Panc1 (cell line): ENCODE measurements at regions not wholly inside any gene's neighbourhood (a gene's known extent, or its start where the extent isn't known, plus 50 kb on each side); places are given as distances from the start of the nearest gene placed in this dataset.

ENCODE experiments used
- ATAC-seq: fragments of 200-7000 bp; cut with Tn5 transposase; 2 replicates; pipeline ENCODE4 v1.9.1; 2020; ENCODE audit warnings: mild to moderate bottlenecking, moderate library complexity
- BruUV-seq: library from RNA; stranded (reverse); fragments of 400-500 nt; replicated peaks from 2 replicates; lab custom pipeline; 2021; lab: Mats Ljungman, UMichigan
- CTCF ChIA-PET: fragments of 300-600 bp; sonication (Branson Sonifier 250); formaldehyde crosslinking; loops from one replicate; lab custom pipeline; 2022; ENCODE audit warnings: antibody characterized with exemption; lab: Charles Lee
- POLR2A ChIA-PET: fragments of 300-600 bp; sonication (Branson Sonifier 250); formaldehyde crosslinking; loops from one replicate; lab custom pipeline; 2022; ENCODE audit warnings: antibody characterized with exemption; lab: Charles Lee
- DNase-seq: peaks from one replicate; pipeline ENCODE4 v3.0.0-alpha.2; 2010; ENCODE audit warnings: low read depth, low spot score
- H3K27ac ChIP-seq: 2 replicates; pipeline ENCODE4 v1.5.1; 2011; ENCODE audit warnings: mild to moderate bottlenecking, low read length, inconsistent platforms
- H3K27me3 ChIP-seq: fragments of 200-500 bp; sonication (Bioruptor generic); 2 replicates; pipeline ENCODE4 v1.6.0; 2014; ENCODE audit warnings: low read length, inconsistent platforms; ENCODE audit not compliant: control insufficient read depth, insufficient read depth
- H3K36me3 ChIP-seq: fragments of 200-500 bp; sonication (Bioruptor generic); 2 replicates; pipeline ENCODE4 v1.5.1; 2014; ENCODE audit warnings: inconsistent platforms, mild to moderate bottlenecking, low read length, moderate library complexity; ENCODE audit not compliant: control insufficient read depth, insufficient read depth
- H3K4me1 ChIP-seq: 2 replicates; pipeline ENCODE4 v1.5.1; 2011; ENCODE audit warnings: inconsistent platforms, mild to moderate bottlenecking, low read length, moderate library complexity; ENCODE audit not compliant: control insufficient read depth, insufficient read depth
- H3K4me3 ChIP-seq, 2 experiments: 2 replicates each; pipeline ENCODE4 v1.5.1; 2011 to 2012; ENCODE audit warnings: low read depth in 2 of 2, low read length in 2 of 2, mild to moderate bottlenecking in 2 of 2, inconsistent platforms in 1 of 2, moderate library complexity in 1 of 2
- H3K9me3 ChIP-seq: fragments of 200-500 bp; sonication (Bioruptor generic); 2 replicates; pipeline ENCODE4 v1.5.1; 2014; ENCODE audit warnings: low read depth, mild to moderate bottlenecking, inconsistent platforms, low read length, moderate library complexity; ENCODE audit not compliant: control insufficient read depth, insufficient read depth
- POLR2AphosphoS5 ChIP-seq: IDR thresholded peaks from 2 replicates; pipeline ENCODE4 v1.6.1; 2012; ENCODE audit warnings: mild to moderate bottlenecking, low read depth, low read length, moderate library complexity
- SIN3A ChIP-seq: IDR thresholded peaks from 2 replicates; pipeline ENCODE4 v1.6.1; 2012; ENCODE audit warnings: low read depth, mild to moderate bottlenecking, low read length, moderate library complexity, borderline replicate concordance; ENCODE audit not compliant: insufficient read depth
- TCF7L2 ChIP-seq: IDR thresholded peaks from 2 replicates; pipeline ENCODE4 v1.6.1; 2011; ENCODE audit warnings: mild to moderate bottlenecking, low read depth, low read length, inconsistent platforms
- in situ Hi-C: cut with HindIII; loops from 2 replicates; pipeline ENCODE4 v1.10.0; 2016; ENCODE audit warnings: low sequenced_read_pairs, low pct_unique_long_range_greater_than_20kb
- intact Hi-C: fragments of 100-400 bp; cut with micrococcal nuclease; formaldehyde crosslinking; loops from one replicate; pipeline ENCODE4 v1.10.0; 2022; ENCODE audit not compliant: unreplicated experiment
- TF ChIP-seq, protein P1 (sequence below), 2 experiments: IDR thresholded peaks; 2 replicates each; pipeline ENCODE4 v1.6.1; 2011 to 2012; ENCODE audit warnings: low read depth in 2 of 2, control low read depth in 1 of 2, low read length in 1 of 2, mild to moderate bottlenecking in 1 of 2, moderate library complexity in 1 of 2; ENCODE audit not compliant: insufficient read depth in 1 of 2
- TF ChIP-seq, protein P2 (sequence below): fragments of 450-650 bp; IDR thresholded peaks from 2 replicates; pipeline ENCODE4 v1.5.1; 2017; ENCODE audit warnings: mild to moderate bottlenecking

GRCh38 chr5:104400941-104401340 lies 838.4 kb upstream of the NUDT12 start:
- in situ Hi-C loops = no loop called here
- CTCF ChIA-PET = no interaction called here

DNA sequence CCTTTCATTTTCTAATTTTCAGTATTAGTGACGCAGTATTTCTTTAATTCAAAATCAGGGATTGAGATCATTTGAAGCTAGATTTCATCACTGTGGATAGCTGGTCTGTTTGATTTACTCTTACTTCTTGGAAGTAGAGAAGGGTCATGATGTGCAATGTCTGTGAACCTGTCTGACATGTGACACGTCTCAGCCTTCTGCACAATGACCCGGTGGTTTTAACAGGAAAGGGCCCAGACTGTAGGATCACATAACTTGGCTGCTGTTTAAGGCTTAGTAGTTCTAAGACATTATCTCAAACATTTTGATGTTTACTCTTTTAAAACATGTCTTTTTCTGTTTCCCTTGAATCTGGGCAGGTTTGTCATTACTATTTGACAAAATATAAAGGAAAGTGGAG lies 823.3 kb upstream of the NUDT12 start:
- in situ Hi-C loops (no loop called here), intact Hi-C loops (no loop called here)
- Histone ChIP-seq H3K4me3 (no peak overlapping the region), H3K27me3 (no peaks in the 10 kb centered on the region), H3K4me1 (no peaks in the 10 kb centered on the region), H3K27ac (no peak overlapping the region), H3K9me3 (no peaks in the 10 kb centered on the region), H3K36me3 (no peaks in the 10 kb centered on the region)
- no TSS peak for BruUV-seq
- ATAC-seq = no peak
- POLR2A ChIA-PET = no interaction called here
- TF ChIP-seq SIN3A (no peak), POLR2AphosphoS5 (no peak), TCF7L2 (no peak)
- TF ChIP-seq, protein P1, sequence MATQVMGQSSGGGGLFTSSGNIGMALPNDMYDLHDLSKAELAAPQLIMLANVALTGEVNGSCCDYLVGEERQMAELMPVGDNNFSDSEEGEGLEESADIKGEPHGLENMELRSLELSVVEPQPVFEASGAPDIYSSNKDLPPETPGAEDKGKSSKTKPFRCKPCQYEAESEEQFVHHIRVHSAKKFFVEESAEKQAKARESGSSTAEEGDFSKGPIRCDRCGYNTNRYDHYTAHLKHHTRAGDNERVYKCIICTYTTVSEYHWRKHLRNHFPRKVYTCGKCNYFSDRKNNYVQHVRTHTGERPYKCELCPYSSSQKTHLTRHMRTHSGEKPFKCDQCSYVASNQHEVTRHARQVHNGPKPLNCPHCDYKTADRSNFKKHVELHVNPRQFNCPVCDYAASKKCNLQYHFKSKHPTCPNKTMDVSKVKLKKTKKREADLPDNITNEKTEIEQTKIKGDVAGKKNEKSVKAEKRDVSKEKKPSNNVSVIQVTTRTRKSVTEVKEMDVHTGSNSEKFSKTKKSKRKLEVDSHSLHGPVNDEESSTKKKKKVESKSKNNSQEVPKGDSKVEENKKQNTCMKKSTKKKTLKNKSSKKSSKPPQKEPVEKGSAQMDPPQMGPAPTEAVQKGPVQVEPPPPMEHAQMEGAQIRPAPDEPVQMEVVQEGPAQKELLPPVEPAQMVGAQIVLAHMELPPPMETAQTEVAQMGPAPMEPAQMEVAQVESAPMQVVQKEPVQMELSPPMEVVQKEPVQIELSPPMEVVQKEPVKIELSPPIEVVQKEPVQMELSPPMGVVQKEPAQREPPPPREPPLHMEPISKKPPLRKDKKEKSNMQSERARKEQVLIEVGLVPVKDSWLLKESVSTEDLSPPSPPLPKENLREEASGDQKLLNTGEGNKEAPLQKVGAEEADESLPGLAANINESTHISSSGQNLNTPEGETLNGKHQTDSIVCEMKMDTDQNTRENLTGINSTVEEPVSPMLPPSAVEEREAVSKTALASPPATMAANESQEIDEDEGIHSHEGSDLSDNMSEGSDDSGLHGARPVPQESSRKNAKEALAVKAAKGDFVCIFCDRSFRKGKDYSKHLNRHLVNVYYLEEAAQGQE (IDR thresholded peaks at IDR 0.05; ENCODE audit: insufficient read depth in 1 of 2, low read depth in 2 of 2, low read length in 1 of 2) = no peak
- TF ChIP-seq, protein P2, sequence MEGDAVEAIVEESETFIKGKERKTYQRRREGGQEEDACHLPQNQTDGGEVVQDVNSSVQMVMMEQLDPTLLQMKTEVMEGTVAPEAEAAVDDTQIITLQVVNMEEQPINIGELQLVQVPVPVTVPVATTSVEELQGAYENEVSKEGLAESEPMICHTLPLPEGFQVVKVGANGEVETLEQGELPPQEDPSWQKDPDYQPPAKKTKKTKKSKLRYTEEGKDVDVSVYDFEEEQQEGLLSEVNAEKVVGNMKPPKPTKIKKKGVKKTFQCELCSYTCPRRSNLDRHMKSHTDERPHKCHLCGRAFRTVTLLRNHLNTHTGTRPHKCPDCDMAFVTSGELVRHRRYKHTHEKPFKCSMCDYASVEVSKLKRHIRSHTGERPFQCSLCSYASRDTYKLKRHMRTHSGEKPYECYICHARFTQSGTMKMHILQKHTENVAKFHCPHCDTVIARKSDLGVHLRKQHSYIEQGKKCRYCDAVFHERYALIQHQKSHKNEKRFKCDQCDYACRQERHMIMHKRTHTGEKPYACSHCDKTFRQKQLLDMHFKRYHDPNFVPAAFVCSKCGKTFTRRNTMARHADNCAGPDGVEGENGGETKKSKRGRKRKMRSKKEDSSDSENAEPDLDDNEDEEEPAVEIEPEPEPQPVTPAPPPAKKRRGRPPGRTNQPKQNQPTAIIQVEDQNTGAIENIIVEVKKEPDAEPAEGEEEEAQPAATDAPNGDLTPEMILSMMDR = no peak
- CTCF ChIA-PET = no interaction called here
- DNase-seq = no peak

More at GRCh38 chr5:104400941-104401340, 838.4 kb upstream of the NUDT12 start:
- POLR2A ChIA-PET = no interaction called here
- DNase-seq (no peak), ATAC-seq (no peak)
- Histone ChIP-seq H3K9me3 (no peaks in the 10 kb centered on the region), H3K27ac (no peak overlapping the region), H3K36me3 (no peaks in the 10 kb centered on the region), H3K4me3 (no peak overlapping the region), H3K27me3 (no peaks in the 10 kb centered on the region), H3K4me1 (no peaks in the 10 kb centered on the region)
- no TSS peak for BruUV-seq
- no peak for TF ChIP-seq SIN3A
- TF ChIP-seq, protein P2 = no peak
- TF ChIP-seq, protein P1 (IDR thresholded peaks at IDR 0.05; ENCODE audit: insufficient read depth in 1 of 2, low read depth in 2 of 2, low read length in 1 of 2) = no peak
- no peak for TF ChIP-seq POLR2AphosphoS5
- TF ChIP-seq TCF7L2 = no peak
- intact Hi-C loops = no loop called here
